Tibial nerve (tissue), 3 donors: ENCODE measurements at regions not wholly inside any gene's neighbourhood (a gene's known extent, or its start where the extent isn't known, plus 50 kb on each side); places are given as distances from the start of the nearest gene placed in this dataset.

Experiments used
- CTCF ChIP-seq, 5 experiments: fragments of 200-600 bp in 3 of 5; fragments of 450-650 bp in 2 of 5; sonication (generic) in 3 of 5; IDR thresholded peaks; one replicate each; pipeline ENCODE4 v1.5.1; 2016 to 2019; ENCODE audit warnings: antibody characterized with exemption in 5 of 5, mild to moderate bottlenecking in 3 of 5, moderate library complexity in 2 of 5
- POLR2A ChIP-seq, 2 donors: fragments of 450-650 bp; IDR thresholded peaks; one replicate each; pipeline ENCODE4 v1.6.1; 2017; ENCODE audit warnings: antibody characterized with exemption in 2 of 2, mild to moderate bottlenecking in 2 of 2, moderate library complexity in 2 of 2

DNA sequence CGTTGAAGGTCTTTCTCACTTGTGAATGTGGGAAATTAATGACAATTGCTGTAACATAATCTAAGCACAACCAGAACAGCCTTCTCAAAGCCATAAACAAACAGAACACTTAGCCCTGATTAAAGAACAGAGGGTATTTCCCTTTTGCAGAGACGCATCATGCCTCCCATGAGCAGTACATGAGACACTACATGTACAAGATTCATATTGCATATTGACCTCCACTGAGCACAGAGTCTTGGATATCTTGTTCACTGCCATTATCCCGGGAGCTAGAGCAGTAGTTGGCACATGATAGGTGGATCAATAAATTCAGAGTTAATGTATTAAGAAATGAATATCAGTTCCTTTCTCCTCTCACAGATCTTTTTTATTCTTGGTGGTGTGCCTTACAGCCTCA is 1194.3 kb upstream of the TENM4 start:
- no peak for TF ChIP-seq POLR2A (IDR thresholded peaks at IDR 0.05)
- no peak for TF ChIP-seq CTCF (IDR thresholded peaks at IDR 0.05)
